ENCODE measurements at regions not wholly inside any gene's neighbourhood (a gene's known extent, or its start where the extent isn't known, plus 50 kb on each side); places are given as distances from the start of the nearest gene placed in this dataset.

DNA sequence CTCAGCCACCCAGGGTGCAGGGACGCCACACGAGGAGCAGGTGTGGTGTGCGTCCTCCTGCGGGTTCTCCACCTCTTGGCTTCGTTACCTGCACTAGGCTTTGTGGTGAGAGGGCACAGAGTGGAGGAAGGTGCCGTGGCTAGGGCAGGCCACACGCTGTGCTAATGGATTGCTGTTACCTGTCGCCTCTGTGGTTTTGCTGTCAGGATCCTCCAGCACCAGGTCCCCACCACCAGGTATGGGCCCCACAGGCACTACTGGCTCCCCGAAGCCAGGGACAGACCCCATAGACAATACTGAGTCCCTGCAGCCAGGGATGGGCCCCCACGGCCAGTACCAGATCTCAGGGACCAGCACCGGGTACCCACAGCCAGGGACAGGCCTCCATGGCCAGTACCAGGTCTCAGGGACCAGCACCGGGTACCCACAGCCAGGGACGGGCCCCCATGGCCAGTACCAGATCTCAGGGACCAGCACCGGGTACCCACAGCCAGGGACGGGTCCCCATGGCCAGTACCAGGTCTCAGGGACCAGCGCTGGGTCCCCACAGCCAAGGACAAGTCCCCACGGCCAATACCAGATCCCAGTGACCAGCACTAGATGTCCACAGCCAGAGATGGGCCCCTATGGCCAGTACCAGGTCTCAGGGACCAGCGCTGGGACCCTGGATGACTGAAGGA is 315.6 kb downstream of the SEC14L1 start:
- H3K18ac ChIP-seq (ENCODE audit: low read length) = no peak overlapping the region
- H3K79me1 ChIP-seq (ENCODE audit: low read length) = peaks cover 31% of the 10 kb centered on the region
- H3K23ac ChIP-seq (ENCODE audit: low read length) = no peak overlapping the region
- H3K9ac ChIP-seq (ENCODE audit: low read length) = no peak overlapping the region
- no peak overlapping the region for H3K27ac ChIP-seq (ENCODE audit: low read depth, low read length)
- no peak overlapping the region for H2BK120ac ChIP-seq (ENCODE audit: low read depth, low read length)
- no CpG with 5 or more reads among the region's 18 CpGs for WGBS (ENCODE audit: extremely low coverage, insufficient coverage, low lambda C conversion rate)
- no peaks in the 10 kb centered on the region for H3K27me3 ChIP-seq (ENCODE audit: insufficient read depth, low read length, poor library complexity)
- H2BK15ac ChIP-seq (replicated peaks; ENCODE audit: low read depth) = no peak overlapping the region
- peaks cover 75% of the 10 kb centered on the region for H3K79me2 ChIP-seq (ENCODE audit: control insufficient read depth, insufficient read depth, low read length)
- no peak overlapping the region for H4K8ac ChIP-seq (ENCODE audit: low read depth, low read length)
- peaks cover 8% of the 10 kb centered on the region for H3K4me1 ChIP-seq (ENCODE audit: control insufficient read depth, low read depth, low read length)
- H3K4ac ChIP-seq (ENCODE audit: low read depth, low read length) = no peak overlapping the region
- no peak overlapping the region for H2AK5ac ChIP-seq (ENCODE audit: low read length)
- H3K56ac ChIP-seq (ENCODE audit: low read length) = no peak overlapping the region
- H3K4me3 ChIP-seq (ENCODE audit: low read length) = no peak overlapping the region
- H3K36me3 ChIP-seq (ENCODE audit: control insufficient read depth, insufficient read depth, low read length) = no peaks in the 10 kb centered on the region
- no peak overlapping the region for H3K4me2 ChIP-seq (ENCODE audit: low read length)
- no peak overlapping the region for H2BK5ac ChIP-seq (ENCODE audit: low read length)
- no peak overlapping the region for H4K5ac ChIP-seq (ENCODE audit: low read length)
- no peak for DNase-seq

DNA sequence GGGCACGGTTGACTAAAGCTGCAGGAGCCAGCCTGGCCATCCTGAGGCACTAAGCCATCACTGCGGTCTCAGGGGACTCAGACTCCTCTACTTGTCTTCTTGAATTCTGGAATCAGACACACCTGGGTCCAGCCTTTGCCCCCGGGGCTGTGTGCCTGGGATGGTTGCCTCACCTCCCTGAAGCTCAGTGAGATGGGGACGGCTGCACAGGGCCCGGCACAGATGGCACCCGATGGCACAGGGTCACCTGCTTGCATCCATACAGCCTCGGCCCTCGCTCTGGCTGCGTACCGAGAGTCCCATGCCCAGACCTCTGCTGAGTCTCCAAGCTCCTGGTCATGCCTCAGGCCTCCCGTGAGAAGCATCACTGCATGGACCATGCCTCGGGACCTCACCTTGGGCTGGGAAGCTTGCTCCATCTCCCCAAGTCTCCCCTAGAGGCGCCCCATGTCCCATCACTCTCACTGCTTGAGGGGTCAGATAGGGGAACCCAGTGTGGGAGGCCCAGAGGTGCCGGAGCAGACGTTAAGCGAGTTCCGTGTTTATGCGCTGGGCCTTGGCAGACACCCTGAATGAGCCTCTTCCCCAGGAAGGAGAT is 316.3 kb downstream of the SEC14L1 start:
- Histone ChIP-seq H3K4ac (ENCODE audit: low read depth, low read length) (no peak overlapping the region), H3K4me1 (ENCODE audit: control insufficient read depth, low read depth, low read length) (peaks cover 8% of the 10 kb centered on the region), H3K79me2 (ENCODE audit: control insufficient read depth, insufficient read depth, low read length) (peaks cover 78% of the 10 kb centered on the region), H2BK5ac (ENCODE audit: low read length) (no peak overlapping the region), H3K56ac (ENCODE audit: low read length) (no peak overlapping the region), H3K36me3 (ENCODE audit: control insufficient read depth, insufficient read depth, low read length) (no peaks in the 10 kb centered on the region), H3K4me3 (ENCODE audit: low read length) (no peak overlapping the region), H4K5ac (ENCODE audit: low read length) (no peak overlapping the region), H2BK15ac (replicated peaks; ENCODE audit: low read depth) (no peak overlapping the region), H3K9ac (ENCODE audit: low read length) (no peak overlapping the region), H3K4me2 (ENCODE audit: low read length) (no peak overlapping the region), H2BK120ac (ENCODE audit: low read depth, low read length) (no peak overlapping the region), H4K8ac (ENCODE audit: low read depth, low read length) (no peak overlapping the region), H3K27me3 (ENCODE audit: insufficient read depth, low read length, poor library complexity) (no peaks in the 10 kb centered on the region), H2AK5ac (ENCODE audit: low read length) (no peak overlapping the region), H3K18ac (ENCODE audit: low read length) (no peak overlapping the region), H3K27ac (ENCODE audit: low read depth, low read length) (no peak overlapping the region), H3K79me1 (ENCODE audit: low read length) (peaks cover 32% of the 10 kb centered on the region), H3K23ac (ENCODE audit: low read length) (no peak overlapping the region)
- WGBS (ENCODE audit: extremely low coverage, insufficient coverage, low lambda C conversion rate) = no CpG with 5 or more reads among the region's 18 CpGs
- DNase-seq = no peak

DNA sequence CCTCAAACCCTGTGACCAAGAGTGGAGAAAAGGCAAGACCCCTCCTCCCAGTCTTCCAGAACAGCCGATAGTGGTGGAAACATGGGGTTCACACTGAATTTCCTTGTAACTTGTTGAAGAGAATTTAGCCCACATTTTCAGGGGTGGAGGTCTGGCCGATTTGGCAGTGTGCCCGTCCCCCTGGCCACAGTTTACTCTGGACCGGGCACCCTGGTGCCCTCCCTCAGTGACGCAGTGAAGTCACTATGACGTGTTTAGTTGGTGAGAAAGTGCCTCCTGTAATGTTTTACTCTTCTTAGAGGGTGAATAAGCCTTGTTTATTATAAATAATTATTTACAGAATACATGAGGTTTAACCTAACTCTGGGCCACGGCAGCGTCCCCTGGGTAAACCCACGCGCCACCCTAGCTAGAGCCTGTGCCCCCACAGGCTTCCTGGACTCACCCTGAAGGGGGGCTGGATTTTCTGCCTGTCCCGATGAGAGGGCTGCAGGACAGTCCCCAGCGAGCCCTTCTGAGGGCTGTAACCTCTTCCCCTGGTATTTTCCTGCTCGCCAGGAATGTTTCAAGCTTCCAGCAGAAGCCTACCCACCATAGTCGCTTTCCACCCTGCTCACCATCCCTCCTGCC is 316.9 kb downstream of the SEC14L1 start:
- peaks cover 28% of the 10 kb centered on the region for H3K79me1 ChIP-seq (ENCODE audit: low read length)
- WGBS (ENCODE audit: extremely low coverage, insufficient coverage, low lambda C conversion rate) = no CpG with 5 or more reads among the region's 14 CpGs
- no peak overlapping the region for H4K8ac ChIP-seq (ENCODE audit: low read depth, low read length)
- H3K79me2 ChIP-seq (ENCODE audit: control insufficient read depth, insufficient read depth, low read length) = peaks cover 73% of the 10 kb centered on the region
- no peak overlapping the region for H3K4ac ChIP-seq (ENCODE audit: low read depth, low read length)
- no peak overlapping the region for H3K27ac ChIP-seq (ENCODE audit: low read depth, low read length)
- no peak overlapping the region for H2AK5ac ChIP-seq (ENCODE audit: low read length)
- DNase-seq = no peak
- H3K27me3 ChIP-seq (ENCODE audit: insufficient read depth, low read length, poor library complexity) = no peaks in the 10 kb centered on the region
- no peak overlapping the region for H2BK5ac ChIP-seq (ENCODE audit: low read length)
- H3K56ac ChIP-seq (ENCODE audit: low read length) = peak overlapping the region; percentile 59
- no peak overlapping the region for H3K23ac ChIP-seq (ENCODE audit: low read length)
- H3K18ac ChIP-seq (ENCODE audit: low read length) = no peak overlapping the region
- H3K36me3 ChIP-seq (ENCODE audit: control insufficient read depth, insufficient read depth, low read length) = no peaks in the 10 kb centered on the region
- H4K5ac ChIP-seq (ENCODE audit: low read length) = no peak overlapping the region
- H2BK15ac ChIP-seq (replicated peaks; ENCODE audit: low read depth) = no peak overlapping the region
- H3K4me3 ChIP-seq (ENCODE audit: low read length) = no peak overlapping the region
- H2BK120ac ChIP-seq (ENCODE audit: low read depth, low read length) = no peak overlapping the region
- H3K4me2 ChIP-seq (ENCODE audit: low read length) = no peak overlapping the region
- H3K4me1 ChIP-seq (ENCODE audit: control insufficient read depth, low read depth, low read length) = peaks cover 5% of the 10 kb centered on the region
- no peak overlapping the region for H3K9ac ChIP-seq (ENCODE audit: low read length)

- Histone ChIP-seq H3K4me3 (ENCODE audit: low read length) (no peak overlapping the region), H3K23ac (ENCODE audit: low read length) (no peak overlapping the region), H3K4me1 (ENCODE audit: control insufficient read depth, low read depth, low read length) (peaks cover 5% of the 10 kb centered on the region), H2BK5ac (ENCODE audit: low read length) (no peak overlapping the region), H3K4ac (ENCODE audit: low read depth, low read length) (no peak overlapping the region), H2AK5ac (ENCODE audit: low read length) (no peak overlapping the region), H3K4me2 (ENCODE audit: low read length) (no peak overlapping the region), H3K56ac (ENCODE audit: low read length) (peak overlapping the region; percentile 59), H2BK120ac (ENCODE audit: low read depth, low read length) (no peak overlapping the region), H3K27ac (ENCODE audit: low read depth, low read length) (no peak overlapping the region), H3K36me3 (ENCODE audit: control insufficient read depth, insufficient read depth, low read length) (no peaks in the 10 kb centered on the region), H3K18ac (ENCODE audit: low read length) (no peak overlapping the region), H3K79me1 (ENCODE audit: low read length) (peaks cover 28% of the 10 kb centered on the region), H3K9ac (ENCODE audit: low read length) (no peak overlapping the region), H3K27me3 (ENCODE audit: insufficient read depth, low read length, poor library complexity) (no peaks in the 10 kb centered on the region), H4K5ac (ENCODE audit: low read length) (no peak overlapping the region), H4K8ac (ENCODE audit: low read depth, low read length) (no peak overlapping the region), H2BK15ac (replicated peaks; ENCODE audit: low read depth) (no peak overlapping the region), H3K79me2 (ENCODE audit: control insufficient read depth, insufficient read depth, low read length) (peaks cover 72% of the 10 kb centered on the region)
- no CpG with 5 or more reads among the region's 21 CpGs for WGBS (ENCODE audit: extremely low coverage, insufficient coverage, low lambda C conversion rate)
- DNase-seq = no peak
These were observed 317.6 kb downstream of the SEC14L1 start for GRCh38 chr17:77458202-77459017.

GRCh38 chr17:77459018-77459755 is 318.4 kb downstream of the SEC14L1 start:
- H3K4me2 ChIP-seq (ENCODE audit: low read length) = no peak overlapping the region
- no peaks in the 10 kb centered on the region for H3K36me3 ChIP-seq (ENCODE audit: control insufficient read depth, insufficient read depth, low read length)
- DNase-seq = no peak
- H3K79me2 ChIP-seq (ENCODE audit: control insufficient read depth, insufficient read depth, low read length) = peaks cover 67% of the 10 kb centered on the region
- H2AK5ac ChIP-seq (ENCODE audit: low read length) = no peak overlapping the region
- H3K27me3 ChIP-seq (ENCODE audit: insufficient read depth, low read length, poor library complexity) = no peaks in the 10 kb centered on the region
- no CpG with 5 or more reads among the region's 19 CpGs for WGBS (ENCODE audit: extremely low coverage, insufficient coverage, low lambda C conversion rate)
- H3K56ac ChIP-seq (ENCODE audit: low read length) = no peak overlapping the region
- H3K23ac ChIP-seq (ENCODE audit: low read length) = peak overlapping the region; percentile 12
- H3K4ac ChIP-seq (ENCODE audit: low read depth, low read length) = no peak overlapping the region
- H2BK15ac ChIP-seq (replicated peaks; ENCODE audit: low read depth) = no peak overlapping the region
- H3K27ac ChIP-seq (ENCODE audit: low read depth, low read length) = no peak overlapping the region
- H3K4me3 ChIP-seq (ENCODE audit: low read length) = no peak overlapping the region
- H2BK120ac ChIP-seq (ENCODE audit: low read depth, low read length) = no peak overlapping the region
- peaks cover 2% of the 10 kb centered on the region for H3K4me1 ChIP-seq (ENCODE audit: control insufficient read depth, low read depth, low read length)
- peaks cover 27% of the 10 kb centered on the region for H3K79me1 ChIP-seq (ENCODE audit: low read length)
- no peak overlapping the region for H2BK5ac ChIP-seq (ENCODE audit: low read length)
- no peak overlapping the region for H3K9ac ChIP-seq (ENCODE audit: low read length)
- no peak overlapping the region for H3K18ac ChIP-seq (ENCODE audit: low read length)
- no peak overlapping the region for H4K5ac ChIP-seq (ENCODE audit: low read length)
- H4K8ac ChIP-seq (ENCODE audit: low read depth, low read length) = no peak overlapping the region

All from mesendoderm (in vitro differentiated cells).